BLaER1 (cell line): ENCODE measurements at regions not wholly inside any gene's neighbourhood (a gene's known extent, or its start where the extent isn't known, plus 50 kb on each side); places are given as distances from the start of the nearest gene placed in this dataset.

Experiments
- H3K27ac ChIP-seq: shearing (Covaris generic); formaldehyde crosslinking; 2 replicates; pipeline ENCODE4 v1.8.1; 2022
- H3K27me3 ChIP-seq: shearing (Covaris generic); formaldehyde crosslinking; 2 replicates; pipeline ENCODE4 v1.8.1; 2022
- H3K36me3 ChIP-seq: shearing (Covaris generic); formaldehyde crosslinking; 2 replicates; pipeline ENCODE4 v1.8.1; 2022
- H3K4me1 ChIP-seq: shearing (Covaris generic); formaldehyde crosslinking; 2 replicates; pipeline ENCODE4 v1.8.1; 2022
- H3K4me2 ChIP-seq: shearing (Covaris generic); formaldehyde crosslinking; 2 replicates; pipeline ENCODE4 v1.8.1; 2022
- H3K4me3 ChIP-seq: shearing (Covaris generic); formaldehyde crosslinking; 2 replicates; pipeline ENCODE4 v1.8.1; 2022
- H3K9ac ChIP-seq: shearing (Covaris generic); formaldehyde crosslinking; 2 replicates; pipeline ENCODE4 v1.8.1; 2022
- H3K9me3 ChIP-seq: shearing (Covaris generic); formaldehyde crosslinking; 2 replicates; pipeline ENCODE4 v1.8.1; 2022
- H4K20me1 ChIP-seq: shearing (Covaris generic); formaldehyde crosslinking; 2 replicates; pipeline ENCODE4 v1.8.1; 2022
- Cebpa-rat ChIP-seq: shearing (Covaris generic); IDR thresholded peaks from 2 replicates; pipeline ENCODE4 v1.8.1; 2022

DNA sequence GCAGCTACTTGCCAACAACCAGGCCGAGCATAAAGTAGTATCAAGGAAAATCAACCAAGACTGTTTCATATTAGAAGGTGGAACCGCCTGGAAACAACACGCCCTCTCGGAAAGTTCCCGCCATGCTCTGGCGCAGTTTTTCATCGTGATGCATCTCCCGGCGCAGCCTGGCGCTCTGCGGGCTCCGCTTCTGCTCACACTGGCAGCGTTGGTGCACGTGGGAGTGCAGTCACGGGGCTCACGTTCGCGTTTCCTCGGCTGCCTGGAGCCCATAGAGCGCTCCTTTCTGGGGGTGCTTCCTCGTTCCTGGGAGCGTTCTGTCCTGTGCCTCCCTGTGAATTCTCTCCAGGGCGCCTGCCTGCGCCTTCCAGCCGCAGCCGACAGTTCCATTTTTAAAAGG is 227.3 kb downstream of the TBXT start:
- H3K9ac ChIP-seq = no peak overlapping the region
- no peaks in the 10 kb centered on the region for H3K27me3 ChIP-seq

DNA sequence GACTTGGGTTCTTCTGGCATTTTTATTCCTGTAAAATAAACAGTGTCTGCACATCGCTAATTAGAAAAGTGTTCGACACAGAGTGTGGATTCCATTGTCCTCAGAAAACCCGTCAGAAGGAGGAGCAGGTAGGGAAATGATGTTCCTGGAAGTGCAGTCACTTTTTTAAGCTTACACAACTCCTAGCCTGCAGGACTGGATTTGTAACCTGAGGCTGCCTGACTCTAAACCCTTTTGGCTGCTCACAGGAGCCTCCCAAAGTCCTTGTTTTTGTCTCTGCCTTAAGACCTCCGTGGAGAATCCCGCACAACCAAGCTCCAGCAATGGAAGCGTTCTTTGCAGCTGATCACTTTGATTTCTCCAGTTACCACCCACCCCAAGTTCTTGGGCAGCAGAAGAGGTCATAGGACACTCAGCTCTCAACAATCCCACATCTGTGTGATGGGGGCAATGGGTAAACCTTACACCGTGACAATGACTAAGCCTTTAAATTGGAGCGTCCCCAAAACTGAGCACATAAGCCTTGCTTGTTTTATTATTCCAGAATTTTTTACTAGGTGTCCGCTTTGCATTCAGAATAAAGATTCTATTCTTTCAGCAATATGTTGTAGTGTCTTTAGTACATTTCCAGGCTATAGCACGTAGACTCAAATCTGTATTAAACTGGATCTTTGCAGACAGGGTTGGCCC is 227.9 kb downstream of the TBXT start:
- Histone ChIP-seq H3K4me1 (peaks cover 12% of the 10 kb centered on the region; the same call in 1 of the 2 replicates), H3K9me3 (peaks cover 32% of the 10 kb centered on the region), H4K20me1 (no peaks in the 10 kb centered on the region), H3K4me2 (no peak overlapping the region), H3K9ac (no peak overlapping the region), H3K36me3 (no peaks in the 10 kb centered on the region), H3K27me3 (no peaks in the 10 kb centered on the region), H3K4me3 (no peak overlapping the region), H3K27ac (no peak overlapping the region)
- TF ChIP-seq Cebpa-rat = no peak

More for the DNA sequence above, 227.3 kb downstream of the TBXT start:
- Histone ChIP-seq H3K36me3 (no peaks in the 10 kb centered on the region), H3K27ac (no peak overlapping the region), H3K4me3 (no peak overlapping the region), H3K4me1 (peaks cover 12% of the 10 kb centered on the region; the same call in 1 of the 2 replicates), H3K9me3 (peaks cover 38% of the 10 kb centered on the region), H4K20me1 (no peaks in the 10 kb centered on the region), H3K4me2 (no peak overlapping the region)
- no peak for TF ChIP-seq Cebpa-rat

DNA sequence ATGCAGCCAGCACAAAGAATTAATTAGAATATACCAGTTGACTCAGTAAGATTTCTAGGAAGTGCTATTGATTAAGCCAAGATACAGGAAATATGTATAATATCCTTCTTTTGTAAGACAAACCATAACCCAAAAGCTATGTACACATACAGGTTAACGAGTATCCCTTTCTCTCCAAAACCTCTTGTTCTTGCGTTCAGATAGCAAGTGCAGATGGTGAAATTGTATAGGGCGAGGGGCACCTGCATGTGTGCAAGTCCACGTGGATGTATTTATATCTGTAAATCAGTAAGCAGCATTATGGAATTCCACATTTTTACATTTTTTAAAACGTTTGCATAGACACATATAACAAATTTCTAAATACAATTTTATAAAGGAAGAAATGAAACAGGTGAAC is 228.6 kb downstream of the TBXT start:
- H3K27me3 ChIP-seq = no peaks in the 10 kb centered on the region
- no peaks in the 10 kb centered on the region for H3K36me3 ChIP-seq
- no peak for TF ChIP-seq Cebpa-rat
- H3K9me3 ChIP-seq = peaks cover 27% of the 10 kb centered on the region
- H3K4me3 ChIP-seq = no peak overlapping the region
- H4K20me1 ChIP-seq = no peaks in the 10 kb centered on the region
- H3K27ac ChIP-seq = no peak overlapping the region
- peaks cover 7% of the 10 kb centered on the region; the same call in 1 of the 2 replicates for H3K4me1 ChIP-seq
- H3K9ac ChIP-seq = no peak overlapping the region
- no peak overlapping the region for H3K4me2 ChIP-seq

DNA sequence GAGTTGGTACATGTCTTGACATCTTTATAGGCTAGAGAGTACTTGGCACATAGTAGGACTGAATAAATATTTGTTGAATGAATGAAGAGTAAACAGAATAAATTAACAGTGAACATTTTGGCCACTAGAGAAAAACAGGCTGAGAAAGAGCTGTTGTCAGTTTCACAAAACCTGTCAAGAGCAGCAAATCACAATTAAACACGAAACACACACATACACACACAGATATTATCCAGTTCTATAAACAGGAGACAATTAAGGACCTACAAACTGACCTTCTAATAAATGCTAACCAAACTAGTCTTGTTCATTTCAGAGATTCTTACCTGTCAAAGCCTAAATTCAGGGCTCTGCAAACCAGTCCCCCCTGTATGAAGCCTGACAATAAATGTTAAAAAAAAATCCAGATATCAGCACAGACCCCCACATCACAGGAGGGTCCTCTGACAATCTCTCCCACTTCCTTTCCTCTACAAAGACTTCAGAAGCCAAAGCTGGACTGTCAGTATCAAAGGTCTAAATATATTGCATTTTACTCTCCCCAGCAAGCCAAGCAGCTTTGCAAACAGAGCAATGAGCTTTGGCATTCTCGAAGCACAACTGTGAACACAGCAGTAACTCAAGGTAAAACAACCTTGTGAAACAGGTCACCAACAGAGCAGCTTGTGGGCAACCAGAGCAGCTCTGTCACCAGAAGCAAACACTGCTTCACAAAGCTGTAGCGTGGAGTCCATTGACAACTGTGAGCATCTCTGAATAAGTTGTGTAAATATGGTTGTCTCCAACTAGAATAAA is 229.9 kb downstream of the TBXT start:
- TF ChIP-seq Cebpa-rat = no peak
- no peaks in the 10 kb centered on the region for H3K27me3 ChIP-seq
- H3K4me1 ChIP-seq = no peaks in the 10 kb centered on the region
- no peak overlapping the region for H3K27ac ChIP-seq
- no peak overlapping the region for H3K9ac ChIP-seq
- H3K4me2 ChIP-seq = no peak overlapping the region
- no peak overlapping the region for H3K4me3 ChIP-seq
- H3K36me3 ChIP-seq = no peaks in the 10 kb centered on the region
- peaks cover 19% of the 10 kb centered on the region for H3K9me3 ChIP-seq
- H4K20me1 ChIP-seq = no peaks in the 10 kb centered on the region

DNA sequence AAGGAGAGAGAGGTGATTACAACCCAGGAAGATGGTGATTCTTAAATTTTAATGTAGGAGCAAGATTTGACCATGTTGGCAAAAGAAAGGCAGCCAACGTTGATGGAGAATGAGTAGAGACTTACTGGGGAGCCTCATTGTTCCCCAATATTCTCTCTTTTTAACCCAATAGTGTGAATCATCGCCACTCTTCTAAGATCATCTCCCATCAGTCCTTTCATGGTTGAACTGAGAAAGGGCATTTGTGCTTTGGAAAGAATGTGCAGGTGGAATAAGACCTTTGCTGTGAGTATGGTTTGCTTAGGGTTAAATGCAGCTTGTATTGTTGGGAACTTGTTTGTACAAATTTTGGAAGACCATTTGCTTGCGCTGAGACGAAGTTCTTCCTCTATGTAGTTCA is 231.0 kb downstream of the TBXT start:
- Histone ChIP-seq H3K4me1 (no peaks in the 10 kb centered on the region), H3K36me3 (no peaks in the 10 kb centered on the region), H3K27ac (no peak overlapping the region), H4K20me1 (no peaks in the 10 kb centered on the region), H3K4me2 (no peak overlapping the region), H3K4me3 (no peak overlapping the region), H3K9me3 (peaks cover 9% of the 10 kb centered on the region; the same call in 1 of the 2 replicates), H3K27me3 (no peaks in the 10 kb centered on the region), H3K9ac (no peak overlapping the region)
- TF ChIP-seq Cebpa-rat = no peak

DNA sequence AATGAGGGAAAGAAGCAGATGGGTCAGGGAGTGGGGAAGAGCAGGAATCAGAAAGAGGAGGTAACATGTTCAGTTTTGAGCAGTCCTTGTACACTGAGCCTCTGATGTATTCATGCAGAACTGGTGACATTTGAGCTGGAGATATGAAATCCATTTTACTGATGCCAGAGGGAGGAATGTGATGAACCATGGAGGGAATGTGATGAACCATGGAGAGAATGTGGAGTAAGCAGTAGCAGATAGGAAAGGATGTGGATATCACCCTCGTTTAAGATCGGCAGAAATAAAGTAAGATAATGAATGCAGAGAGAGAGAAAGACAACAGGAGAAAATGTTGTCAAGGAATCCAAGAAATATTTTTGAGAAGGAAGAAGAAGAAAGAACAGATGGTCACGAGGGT is 231.6 kb downstream of the TBXT start:
- Histone ChIP-seq H4K20me1 (no peaks in the 10 kb centered on the region), H3K27me3 (no peaks in the 10 kb centered on the region), H3K4me3 (no peak overlapping the region), H3K27ac (no peak overlapping the region), H3K9me3 (0 out of 2 replicates have a peak, but pooled peaks cover 3% of the 10 kb centered on the region), H3K4me2 (no peak overlapping the region), H3K9ac (no peak overlapping the region), H3K36me3 (no peaks in the 10 kb centered on the region), H3K4me1 (no peaks in the 10 kb centered on the region)
- no peak for TF ChIP-seq Cebpa-rat

DNA sequence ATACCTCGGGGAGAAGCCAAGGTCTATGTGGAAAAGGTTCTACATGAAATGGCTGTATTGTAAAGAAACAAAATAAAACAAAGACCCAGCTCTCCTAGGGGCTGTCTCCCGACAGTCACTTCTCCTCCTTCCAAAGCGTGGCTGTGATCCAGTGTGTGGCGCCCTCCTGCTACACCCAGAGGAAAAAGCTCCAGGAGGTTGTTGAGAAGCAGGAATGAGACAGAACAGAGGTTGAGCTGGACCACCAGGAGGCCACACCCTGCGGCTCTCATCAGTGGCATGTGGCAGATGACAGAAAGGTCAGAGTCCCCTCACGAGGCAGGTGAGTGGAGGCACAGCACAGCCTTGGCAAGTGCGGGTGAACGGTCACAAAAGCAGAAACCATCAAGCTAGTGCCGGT is 236.0 kb downstream of the TBXT start:
- Histone ChIP-seq H3K4me2 (no peak overlapping the region), H3K9me3 (no peaks in the 10 kb centered on the region), H3K27ac (no peak overlapping the region), H3K9ac (no peak overlapping the region), H3K4me1 (no peaks in the 10 kb centered on the region), H3K36me3 (no peaks in the 10 kb centered on the region), H3K27me3 (no peaks in the 10 kb centered on the region), H3K4me3 (no peak overlapping the region), H4K20me1 (no peaks in the 10 kb centered on the region)
- TF ChIP-seq Cebpa-rat = no peak

DNA sequence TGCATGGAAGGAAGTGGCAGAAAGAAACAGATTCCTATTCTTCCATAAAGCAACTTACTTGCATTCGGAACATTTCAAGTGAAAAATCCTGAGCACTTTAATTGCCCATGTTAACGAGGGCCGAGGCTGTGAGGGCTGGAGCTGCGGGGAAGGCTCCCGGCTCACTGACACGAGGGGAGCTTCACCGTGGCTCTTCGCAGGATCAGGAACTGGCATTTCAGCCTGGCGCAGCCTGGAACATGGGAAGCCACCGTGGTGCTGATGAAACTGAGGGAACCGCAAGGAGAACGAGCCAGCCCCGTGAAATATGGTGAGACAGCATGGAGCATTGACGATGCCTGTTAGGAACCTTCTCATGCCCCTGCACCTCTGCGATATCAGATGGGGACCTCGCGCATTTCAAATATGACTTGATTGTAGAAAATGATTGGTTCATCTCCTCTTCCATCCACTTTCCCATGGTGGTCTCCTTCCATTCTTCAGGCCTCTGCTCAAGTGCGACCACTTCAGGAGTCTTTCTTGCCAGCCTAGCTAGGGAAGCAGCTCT is 236.9 kb downstream of the TBXT start:
- Histone ChIP-seq H3K27ac (no peak overlapping the region), H4K20me1 (no peaks in the 10 kb centered on the region), H3K4me2 (no peak overlapping the region), H3K36me3 (no peaks in the 10 kb centered on the region), H3K27me3 (no peaks in the 10 kb centered on the region), H3K4me1 (no peaks in the 10 kb centered on the region), H3K4me3 (no peak overlapping the region), H3K9me3 (no peaks in the 10 kb centered on the region), H3K9ac (no peak overlapping the region)
- no peak for TF ChIP-seq Cebpa-rat

DNA sequence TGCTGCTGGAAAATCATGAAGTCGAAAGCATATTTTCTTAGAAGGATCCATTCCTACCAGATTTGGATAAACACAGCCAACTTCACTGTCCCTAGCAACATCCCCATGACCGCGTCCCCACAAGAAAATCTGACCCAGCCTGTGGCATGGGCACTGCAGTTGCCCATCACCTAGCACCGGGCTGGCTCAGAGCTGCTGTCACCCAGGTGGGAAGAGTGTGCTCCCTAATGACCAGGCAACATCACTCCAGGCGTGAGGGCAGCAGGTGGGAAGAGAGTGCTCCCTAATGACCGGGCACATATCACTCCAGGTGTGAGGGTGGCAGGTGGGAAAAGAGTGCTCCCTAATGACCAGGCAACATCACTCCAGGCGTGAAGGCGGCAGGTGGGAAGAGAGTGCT is 238.0 kb downstream of the TBXT start:
- no peaks in the 10 kb centered on the region for H3K27me3 ChIP-seq

DNA sequence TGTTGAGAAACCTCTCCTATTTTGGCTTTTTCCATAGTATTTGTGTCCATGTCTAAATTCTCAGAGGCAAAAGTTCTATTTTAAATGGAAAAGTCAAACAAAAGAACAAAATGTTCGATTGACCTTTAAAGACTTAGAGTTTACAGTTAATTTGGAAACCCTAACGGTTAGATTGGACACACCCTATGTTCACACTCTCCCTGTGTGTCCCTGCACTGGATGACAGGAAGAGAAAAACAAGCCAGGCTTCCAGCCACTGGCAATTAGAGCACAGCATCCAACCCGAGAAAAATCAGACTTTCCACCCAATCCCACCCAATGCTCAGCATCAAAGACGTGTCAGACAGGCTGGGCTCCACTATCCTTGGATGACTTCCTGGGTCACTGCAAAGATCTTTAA is 241.3 kb downstream of the TBXT start:
- H3K27me3 ChIP-seq = no peaks in the 10 kb centered on the region
- H4K20me1 ChIP-seq = no peaks in the 10 kb centered on the region
- H3K9ac ChIP-seq = no peak overlapping the region
- no peak overlapping the region for H3K4me3 ChIP-seq
- no peak overlapping the region for H3K4me2 ChIP-seq
- no peak for TF ChIP-seq Cebpa-rat
- no peaks in the 10 kb centered on the region for H3K36me3 ChIP-seq
- no peak overlapping the region for H3K27ac ChIP-seq
- H3K9me3 ChIP-seq = no peaks in the 10 kb centered on the region
- H3K4me1 ChIP-seq = no peaks in the 10 kb centered on the region

More for the DNA sequence above, 238.0 kb downstream of the TBXT start:
- Histone ChIP-seq H4K20me1 (no peaks in the 10 kb centered on the region), H3K27ac (no peak overlapping the region), H3K9me3 (no peaks in the 10 kb centered on the region), H3K4me3 (no peak overlapping the region), H3K4me1 (no peaks in the 10 kb centered on the region), H3K4me2 (no peak overlapping the region), H3K36me3 (no peaks in the 10 kb centered on the region), H3K9ac (no peak overlapping the region)
- TF ChIP-seq Cebpa-rat = no peak
